ENCODE measurements at regions not wholly inside any gene's neighbourhood (a gene's known extent, or its start where the extent isn't known, plus 50 kb on each side); places are given as distances from the start of the nearest gene placed in this dataset.

DNA sequence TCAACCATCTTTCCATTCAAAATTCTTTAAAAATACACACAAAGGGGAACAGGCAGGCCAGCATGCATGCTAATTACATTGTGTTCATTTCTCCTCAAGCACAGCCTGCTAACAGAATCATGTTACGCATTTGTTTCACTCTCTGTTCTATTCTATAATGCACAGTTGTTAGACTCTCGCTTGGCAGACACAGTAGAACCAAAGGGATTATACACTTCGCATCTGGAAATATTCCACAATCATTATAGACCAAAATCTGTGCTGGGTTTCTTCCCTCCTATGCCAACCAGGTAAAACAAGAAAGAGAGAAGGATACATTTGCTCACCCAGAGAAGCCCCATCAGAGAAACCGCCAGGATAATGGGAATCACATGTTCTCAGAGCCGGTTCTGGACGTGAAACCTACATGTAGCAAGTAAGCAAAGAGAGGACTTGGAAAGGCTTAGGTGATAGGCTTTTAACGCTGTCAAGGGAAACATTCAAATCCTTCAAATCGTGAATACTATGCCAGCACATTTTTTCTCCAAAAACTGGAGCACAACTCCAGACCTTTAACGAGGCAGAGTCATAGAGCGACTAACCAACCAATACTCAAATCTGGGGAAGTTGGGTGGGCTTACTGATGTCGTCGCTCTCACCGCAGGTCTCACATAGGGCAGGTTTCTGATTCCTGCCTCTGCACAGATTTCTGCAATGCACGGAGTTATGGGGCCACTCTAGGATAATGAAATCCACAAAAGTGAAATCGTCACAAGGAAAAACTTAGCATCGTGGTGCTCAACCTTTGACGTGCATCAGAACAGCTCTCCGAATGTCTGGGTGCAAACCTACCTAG is 380.5 kb upstream of the AUTS2 start:
- intact Hi-C loops (cut with micrococcal nuclease): no loop called here
- H3K4me3 ChIP-seq (ENCODE audit: low read length): no peak overlapping the region
- POLR2A ChIA-PET (ENCODE audit: unreplicated experiment): no interaction called here
- H3F3A ChIP-seq (ENCODE audit: low read length, unreplicated experiment): no peaks in the 10 kb centered on the region
- H3K27ac ChIP-seq (ENCODE audit: low read length): no peak overlapping the region
- CTCF ChIA-PET: no interaction called here
- no peak overlapping the region for H3K9ac ChIP-seq (ENCODE audit: low read length)
- no peaks in the 10 kb centered on the region for H3K36me3 ChIP-seq (ENCODE audit: low read depth, low read length)
- H3K4me1 ChIP-seq (ENCODE audit: insufficient read depth, low read length): no peaks in the 10 kb centered on the region
- TF ChIP-seq EZH2 (IDR thresholded peaks at IDR 0.05; ENCODE audit: low read length, unreplicated experiment) (no peak), EZH2phosphoT487 (IDR thresholded peaks at IDR 0.05; ENCODE audit: borderline replicate concordance, low read length) (no peak)
- TF ChIP-seq, protein P1, sequence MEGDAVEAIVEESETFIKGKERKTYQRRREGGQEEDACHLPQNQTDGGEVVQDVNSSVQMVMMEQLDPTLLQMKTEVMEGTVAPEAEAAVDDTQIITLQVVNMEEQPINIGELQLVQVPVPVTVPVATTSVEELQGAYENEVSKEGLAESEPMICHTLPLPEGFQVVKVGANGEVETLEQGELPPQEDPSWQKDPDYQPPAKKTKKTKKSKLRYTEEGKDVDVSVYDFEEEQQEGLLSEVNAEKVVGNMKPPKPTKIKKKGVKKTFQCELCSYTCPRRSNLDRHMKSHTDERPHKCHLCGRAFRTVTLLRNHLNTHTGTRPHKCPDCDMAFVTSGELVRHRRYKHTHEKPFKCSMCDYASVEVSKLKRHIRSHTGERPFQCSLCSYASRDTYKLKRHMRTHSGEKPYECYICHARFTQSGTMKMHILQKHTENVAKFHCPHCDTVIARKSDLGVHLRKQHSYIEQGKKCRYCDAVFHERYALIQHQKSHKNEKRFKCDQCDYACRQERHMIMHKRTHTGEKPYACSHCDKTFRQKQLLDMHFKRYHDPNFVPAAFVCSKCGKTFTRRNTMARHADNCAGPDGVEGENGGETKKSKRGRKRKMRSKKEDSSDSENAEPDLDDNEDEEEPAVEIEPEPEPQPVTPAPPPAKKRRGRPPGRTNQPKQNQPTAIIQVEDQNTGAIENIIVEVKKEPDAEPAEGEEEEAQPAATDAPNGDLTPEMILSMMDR (conservative IDR thresholded peaks at IDR 0.05; ENCODE audit: low read depth, low read length): no peak
- no peaks in the 10 kb centered on the region for H4K20me1 ChIP-seq (ENCODE audit: low read length)
- no peak for DNase-seq
- H3K27me3 ChIP-seq (ENCODE audit: low read length): no peaks in the 10 kb centered on the region
- no peak for ATAC-seq
- no peaks in the 10 kb centered on the region for H3K9me3 ChIP-seq (ENCODE audit: low read length)
- H2AFZ ChIP-seq (ENCODE audit: low read length): no peak overlapping the region
- H3K9me2 ChIP-seq (replicated peaks; ENCODE audit: low read length): no peaks in the 10 kb centered on the region
- H3K79me2 ChIP-seq (ENCODE audit: low read length): no peaks in the 10 kb centered on the region
- no peak overlapping the region for H3K4me2 ChIP-seq (ENCODE audit: low read length)
- no TSS peak for BruUV-seq (replicated peaks)

GRCh38 chr7:69218576-69218975 is 379.7 kb upstream of the AUTS2 start:
- intact Hi-C loops (cut with micrococcal nuclease): no loop called here
- no TSS peak for BruUV-seq (replicated peaks)
- Histone ChIP-seq H3K27ac (ENCODE audit: low read length) (no peak overlapping the region), H3K9me3 (ENCODE audit: low read length) (no peaks in the 10 kb centered on the region), H2AFZ (ENCODE audit: low read length) (no peak overlapping the region), H3K79me2 (ENCODE audit: low read length) (no peaks in the 10 kb centered on the region), H3F3A (ENCODE audit: low read length, unreplicated experiment) (no peaks in the 10 kb centered on the region), H3K36me3 (ENCODE audit: low read depth, low read length) (no peaks in the 10 kb centered on the region), H3K27me3 (ENCODE audit: low read length) (no peaks in the 10 kb centered on the region), H3K4me3 (ENCODE audit: low read length) (no peak overlapping the region), H3K9me2 (replicated peaks; ENCODE audit: low read length) (no peaks in the 10 kb centered on the region), H3K9ac (ENCODE audit: low read length) (no peak overlapping the region), H3K4me2 (ENCODE audit: low read length) (no peak overlapping the region), H3K4me1 (ENCODE audit: insufficient read depth, low read length) (no peaks in the 10 kb centered on the region), H4K20me1 (ENCODE audit: low read length) (no peaks in the 10 kb centered on the region)
- ATAC-seq (no peak), DNase-seq (no peak)
- ChIA-PET POLR2A (ENCODE audit: unreplicated experiment) (no interaction called here), CTCF (no interaction called here)
- TF ChIP-seq EZH2 (IDR thresholded peaks at IDR 0.05; ENCODE audit: low read length, unreplicated experiment): no peak
- TF ChIP-seq, protein P1 (conservative IDR thresholded peaks at IDR 0.05; ENCODE audit: low read depth, low read length): no peak
- TF ChIP-seq EZH2phosphoT487 (IDR thresholded peaks at IDR 0.05; ENCODE audit: borderline replicate concordance, low read length): no peak

- no peak overlapping the region for H3K27ac ChIP-seq (ENCODE audit: low read length)
- DNase-seq (no peak), ATAC-seq (no peak)
- H3K9me3 ChIP-seq (ENCODE audit: low read length): no peaks in the 10 kb centered on the region
- no peak overlapping the region for H3K9ac ChIP-seq (ENCODE audit: low read length)
- H3K36me3 ChIP-seq (ENCODE audit: low read depth, low read length): no peaks in the 10 kb centered on the region
- intact Hi-C loops (cut with micrococcal nuclease): no loop called here
- no peaks in the 10 kb centered on the region for H3F3A ChIP-seq (ENCODE audit: low read length, unreplicated experiment)
- no peaks in the 10 kb centered on the region for H3K27me3 ChIP-seq (ENCODE audit: low read length)
- H3K4me3 ChIP-seq (ENCODE audit: low read length): no peak overlapping the region
- H3K79me2 ChIP-seq (ENCODE audit: low read length): no peaks in the 10 kb centered on the region
- H3K4me2 ChIP-seq (ENCODE audit: low read length): no peak overlapping the region
- H2AFZ ChIP-seq (ENCODE audit: low read length): no peak overlapping the region
- ChIA-PET POLR2A (ENCODE audit: unreplicated experiment) (no interaction called here), CTCF (no interaction called here)
- no TSS peak for BruUV-seq (replicated peaks)
- H3K9me2 ChIP-seq (replicated peaks; ENCODE audit: low read length): no peaks in the 10 kb centered on the region
- no peaks in the 10 kb centered on the region for H4K20me1 ChIP-seq (ENCODE audit: low read length)
- TF ChIP-seq EZH2 (IDR thresholded peaks at IDR 0.05; ENCODE audit: low read length, unreplicated experiment): no peak
- TF ChIP-seq, protein P1 (conservative IDR thresholded peaks at IDR 0.05; ENCODE audit: low read depth, low read length): no peak
- TF ChIP-seq EZH2phosphoT487 (IDR thresholded peaks at IDR 0.05; ENCODE audit: borderline replicate concordance, low read length): no peak
- H3K4me1 ChIP-seq (ENCODE audit: insufficient read depth, low read length): no peaks in the 10 kb centered on the region
These were observed 378.9 kb upstream of the AUTS2 start for GRCh38 chr7:69219381-69219780.
